Activated naive CD4-positive, alpha-beta T cell treated with anti-CD3 and anti-CD28 coated beads, Interleukin-2, amount 50 U/mL, for 24 hours (primary cell): ENCODE measurements at regions not wholly inside any gene's neighbourhood (a gene's known extent, or its start where the extent isn't known, plus 50 kb on each side); places are given as distances from the start of the nearest gene placed in this dataset.

ENCODE experiments used
- H3K27ac Mint-ChIP-seq: one replicate; pipeline ENCODE4 v1.8.0; 2021; ENCODE audit warnings: mild to moderate bottlenecking, mixed read lengths
- H3K27me3 Mint-ChIP-seq: one replicate; pipeline ENCODE4 v1.8.0; 2021; ENCODE audit warnings: mixed read lengths
- H3K36me3 Mint-ChIP-seq: one replicate; pipeline ENCODE4 v1.8.0; 2021; ENCODE audit warnings: mixed read lengths
- H3K4me1 Mint-ChIP-seq: one replicate; pipeline ENCODE4 v1.8.0; 2021; ENCODE audit warnings: mixed read lengths
- H3K4me3 Mint-ChIP-seq: one replicate; pipeline ENCODE4 v1.8.0; 2021; ENCODE audit warnings: mild to moderate bottlenecking, mixed read lengths
- H3K9me3 Mint-ChIP-seq: one replicate; pipeline ENCODE4 v1.8.0; 2021; ENCODE audit warnings: mixed read lengths

DNA sequence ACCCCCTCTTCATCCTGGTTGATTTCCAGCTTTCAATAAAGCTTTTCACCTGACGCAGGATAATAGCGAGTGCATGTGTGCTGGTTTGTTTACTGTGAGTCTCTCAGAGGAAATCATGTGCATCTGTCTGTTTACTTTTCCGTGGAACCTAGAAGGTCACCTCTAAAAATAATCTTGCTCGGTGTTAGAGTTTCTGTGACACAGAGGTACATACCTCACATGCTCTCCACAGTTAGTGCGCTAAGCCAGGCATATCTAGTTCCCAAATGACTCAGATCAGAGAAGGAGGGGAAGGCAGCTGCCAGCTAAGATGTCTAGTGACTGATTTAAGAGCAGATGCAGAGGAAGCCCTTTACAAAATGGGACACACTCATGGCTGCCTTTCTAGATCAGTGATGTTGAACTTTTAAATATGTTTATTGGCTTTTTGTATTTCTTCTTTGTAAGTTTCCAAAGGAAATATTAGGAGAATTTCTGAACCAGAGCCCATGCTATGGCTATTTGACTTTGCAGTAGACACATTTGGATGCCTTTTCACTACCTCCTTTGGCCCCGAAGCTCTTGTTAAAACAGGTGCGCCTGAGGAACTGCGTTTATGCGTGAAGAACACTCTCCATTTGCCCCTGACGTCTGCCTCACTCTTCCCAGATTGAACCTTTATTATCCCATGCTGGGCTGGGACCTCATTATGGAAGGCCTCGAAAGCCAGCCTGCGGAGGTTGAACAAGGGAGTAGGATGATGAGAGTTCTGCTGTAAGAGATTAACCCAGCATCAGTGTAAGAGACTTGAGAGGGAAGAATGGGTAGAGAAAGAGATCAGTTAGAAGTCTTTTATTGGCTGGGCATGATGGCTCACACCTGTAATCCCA is 145.6 kb downstream of the FAM161A start:
- Mint-ChIP-seq H3K4me1 (no peaks in the 10 kb centered on the region), H3K9me3 (no peaks in the 10 kb centered on the region), H3K27me3 (no peaks in the 10 kb centered on the region), H3K27ac (no peak overlapping the region), H3K4me3 (no peak overlapping the region), H3K36me3 (no peaks in the 10 kb centered on the region)

DNA sequence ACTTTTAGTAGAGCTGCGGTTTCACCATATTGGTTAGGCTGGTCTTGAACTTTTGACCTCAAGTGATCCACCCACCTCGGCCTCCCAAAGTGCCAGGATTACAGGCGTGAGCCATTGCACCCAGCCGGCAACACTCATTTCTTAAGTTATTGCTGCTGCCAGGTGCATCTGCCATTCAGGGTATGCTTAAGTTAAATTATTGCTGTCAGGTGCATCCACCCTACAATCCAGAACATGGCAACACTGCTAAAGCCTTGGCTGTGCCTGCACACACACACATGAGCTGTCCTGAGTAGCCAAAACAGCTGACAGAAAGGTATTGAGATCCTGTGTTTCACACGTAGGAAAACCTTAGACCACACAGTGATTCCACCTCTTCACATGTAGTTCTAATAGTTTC is 148.2 kb downstream of the FAM161A start:
- Mint-ChIP-seq H3K36me3 (no peaks in the 10 kb centered on the region), H3K9me3 (no peaks in the 10 kb centered on the region), H3K4me3 (no peak overlapping the region), H3K27me3 (peaks cover under 1% of the 10 kb centered on the region), H3K4me1 (no peaks in the 10 kb centered on the region), H3K27ac (no peak overlapping the region)

DNA sequence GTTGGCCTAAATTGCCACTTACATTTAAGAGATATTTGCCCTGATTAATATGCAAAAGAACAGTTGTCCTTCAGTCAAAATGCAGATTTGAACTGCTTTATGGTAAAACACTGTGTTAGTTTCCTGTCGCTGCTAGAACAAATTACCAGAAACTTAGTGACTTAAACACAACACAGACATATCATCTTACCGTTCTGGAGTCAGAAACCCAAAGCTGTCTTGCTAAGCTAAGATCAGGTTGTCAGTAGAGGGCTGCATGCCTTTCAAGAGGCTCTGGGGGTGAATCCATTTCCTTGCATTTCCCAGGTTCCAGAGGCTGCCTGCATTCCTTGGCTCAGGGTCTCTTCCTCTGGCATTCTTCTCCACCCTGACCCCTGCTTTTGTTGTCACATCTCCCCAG is 149.5 kb downstream of the FAM161A start:
- Mint-ChIP-seq H3K36me3 (no peaks in the 10 kb centered on the region), H3K4me1 (no peaks in the 10 kb centered on the region), H3K4me3 (no peak overlapping the region), H3K9me3 (no peaks in the 10 kb centered on the region), H3K27me3 (peaks cover 2% of the 10 kb centered on the region), H3K27ac (no peak overlapping the region)

DNA sequence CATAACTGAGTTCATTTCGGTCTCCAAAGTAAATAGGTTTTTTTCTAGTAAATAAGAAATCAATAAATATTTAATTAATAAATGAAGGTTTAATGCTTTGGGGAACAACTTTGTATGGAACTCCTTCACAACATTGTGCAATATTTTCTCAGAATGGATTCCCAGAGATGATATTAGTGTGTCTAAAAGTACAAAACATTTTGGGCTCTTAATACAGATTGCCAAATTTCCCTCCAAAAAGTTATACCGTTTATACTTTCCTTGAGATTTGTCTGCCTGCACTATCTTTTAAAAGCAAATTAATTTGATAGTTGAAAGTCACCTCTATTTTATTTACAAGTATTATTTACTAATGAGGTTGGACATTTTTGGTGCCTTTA is 151.8 kb downstream of the FAM161A start:
- H3K36me3 Mint-ChIP-seq: no peaks in the 10 kb centered on the region
- no peaks in the 10 kb centered on the region for H3K4me1 Mint-ChIP-seq
- peaks cover 2% of the 10 kb centered on the region for H3K27me3 Mint-ChIP-seq
- H3K4me3 Mint-ChIP-seq: no peak overlapping the region
- H3K9me3 Mint-ChIP-seq: no peaks in the 10 kb centered on the region
- no peak overlapping the region for H3K27ac Mint-ChIP-seq

DNA sequence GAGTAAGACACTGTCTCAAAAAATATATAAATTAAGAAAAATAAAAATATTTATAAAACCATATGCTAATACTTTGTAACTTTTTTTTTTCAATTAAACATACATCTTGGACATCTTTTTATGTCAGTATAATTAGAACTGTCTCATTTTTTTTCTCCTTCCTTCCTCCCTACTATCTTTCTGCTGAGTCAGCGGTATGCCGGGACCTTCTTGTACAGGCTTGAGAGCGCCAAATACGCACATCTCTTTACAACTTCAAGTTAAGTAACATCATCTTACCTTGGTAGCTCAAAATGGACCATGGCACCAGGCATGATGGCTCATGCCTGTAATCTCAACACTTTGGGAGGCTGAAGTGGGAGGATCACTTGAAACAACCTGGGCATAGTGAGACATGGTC is 153.4 kb downstream of the FAM161A start:
- H3K4me1 Mint-ChIP-seq: no peaks in the 10 kb centered on the region
- H3K36me3 Mint-ChIP-seq: no peaks in the 10 kb centered on the region
- H3K27me3 Mint-ChIP-seq: peaks cover 2% of the 10 kb centered on the region
- no peak overlapping the region for H3K4me3 Mint-ChIP-seq
- H3K9me3 Mint-ChIP-seq: no peaks in the 10 kb centered on the region
- no peak overlapping the region for H3K27ac Mint-ChIP-seq

DNA sequence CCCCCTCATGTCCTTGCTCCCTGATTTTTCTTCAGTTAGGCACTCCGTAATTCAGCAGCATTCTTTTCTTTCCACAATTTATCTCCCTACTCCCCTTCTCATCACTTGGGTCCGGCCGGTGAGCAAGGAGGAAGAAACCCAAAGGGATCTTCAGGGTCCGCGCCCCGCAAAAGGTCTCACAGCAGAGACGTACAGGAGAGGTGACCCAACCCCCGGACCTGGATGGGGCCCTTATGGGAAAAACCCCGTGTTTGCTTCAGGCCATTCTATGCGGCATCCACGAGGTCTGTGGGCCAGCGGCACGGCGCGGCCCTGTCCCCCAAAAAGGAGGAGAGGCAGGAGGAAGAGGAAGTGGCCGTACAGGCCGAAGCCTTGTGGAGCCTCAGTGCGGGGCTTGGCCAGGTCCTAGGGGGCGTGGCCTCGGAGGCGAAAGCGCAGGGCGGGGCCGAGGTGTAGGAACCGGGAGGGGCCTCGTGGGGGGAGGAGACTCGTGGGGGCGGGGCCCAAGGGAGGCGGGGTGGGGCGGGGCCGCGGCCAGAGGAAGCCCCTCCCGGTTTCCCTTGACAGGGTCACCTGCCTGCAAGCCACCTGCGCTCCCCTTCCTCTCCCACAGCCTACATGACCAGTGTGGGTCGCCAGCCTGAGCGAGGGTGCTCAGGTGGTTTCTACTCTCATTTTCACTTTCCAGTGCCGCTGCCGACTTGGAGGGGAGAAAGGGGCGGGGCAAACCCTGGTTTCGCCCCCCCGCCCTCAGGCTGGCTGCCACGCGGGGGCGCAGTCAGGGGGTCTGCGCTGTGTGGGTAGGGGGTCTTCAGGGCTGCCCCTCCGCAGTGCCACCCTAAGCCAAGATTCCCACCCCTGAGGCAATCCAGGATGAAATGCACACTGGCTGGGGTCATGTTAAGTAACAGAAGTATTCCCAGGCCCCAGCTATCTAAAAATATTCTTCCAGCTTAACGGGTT is 156.4 kb upstream of the XPO1 start:
- Mint-ChIP-seq H3K27me3 (no peaks in the 10 kb centered on the region), H3K4me1 (peaks cover 19% of the 10 kb centered on the region)

DNA sequence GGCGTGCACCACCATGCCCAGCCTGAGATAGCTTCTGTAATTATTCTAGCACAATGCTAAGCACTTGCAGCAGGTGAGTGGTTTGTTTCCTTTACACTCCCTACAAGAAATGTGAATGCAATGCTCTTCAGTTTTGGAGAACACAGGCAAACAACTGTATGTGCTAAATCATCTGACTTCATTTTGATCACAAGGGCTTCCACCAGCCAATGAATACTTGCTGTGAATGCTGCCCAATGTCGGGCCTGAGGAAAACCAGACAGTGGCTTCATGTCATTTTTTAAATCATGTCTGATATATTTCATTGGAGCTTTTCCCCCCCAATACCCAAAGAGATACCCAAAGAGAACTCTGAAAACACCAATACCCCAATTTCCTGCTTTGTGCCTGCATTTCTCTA is 155.6 kb upstream of the XPO1 start:
- peak overlapping the region; percentile 82 for H3K4me3 Mint-ChIP-seq
- H3K27me3 Mint-ChIP-seq: no peaks in the 10 kb centered on the region
- H3K4me1 Mint-ChIP-seq: peaks cover 22% of the 10 kb centered on the region

More for the DNA sequence above, 156.4 kb upstream of the XPO1 start:
- Mint-ChIP-seq H3K36me3 (no peaks in the 10 kb centered on the region), H3K4me3 (peak overlapping the region; percentile 82), H3K9me3 (no peaks in the 10 kb centered on the region), H3K27ac (peak overlapping the region; percentile 48)

DNA sequence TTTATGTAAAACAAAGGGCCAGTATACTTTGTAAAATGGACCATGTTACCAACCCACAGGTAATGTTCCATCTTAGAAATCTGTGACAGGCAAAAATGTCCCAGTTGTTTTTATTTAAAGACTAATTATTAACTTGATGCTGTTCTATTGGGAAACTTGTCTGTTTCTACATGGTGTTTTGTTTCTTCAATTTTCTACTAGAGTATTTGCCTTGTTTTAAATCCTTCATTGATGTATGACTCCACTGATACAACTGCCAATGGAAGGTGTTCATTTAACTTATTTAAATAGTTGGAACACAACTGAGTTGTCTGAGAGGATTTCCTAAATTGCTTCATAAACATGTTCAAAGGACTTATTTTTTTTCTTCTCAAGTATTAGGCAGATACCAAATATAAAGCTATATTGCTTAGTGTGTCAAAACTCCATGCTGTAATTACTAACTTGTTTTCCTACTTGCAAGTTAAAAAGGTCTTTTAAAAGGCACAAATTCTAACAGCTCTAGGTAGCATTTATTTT is 152.0 kb upstream of the XPO1 start:
- H3K36me3 Mint-ChIP-seq: no peaks in the 10 kb centered on the region
- H3K4me1 Mint-ChIP-seq: peaks cover 22% of the 10 kb centered on the region
- no peak overlapping the region for H3K27ac Mint-ChIP-seq
- no peak overlapping the region for H3K4me3 Mint-ChIP-seq
- no peaks in the 10 kb centered on the region for H3K27me3 Mint-ChIP-seq
- no peaks in the 10 kb centered on the region for H3K9me3 Mint-ChIP-seq

More for the DNA sequence above, 155.6 kb upstream of the XPO1 start:
- Mint-ChIP-seq H3K36me3 (no peaks in the 10 kb centered on the region), H3K9me3 (no peaks in the 10 kb centered on the region), H3K27ac (peak overlapping the region; percentile 48)

DNA sequence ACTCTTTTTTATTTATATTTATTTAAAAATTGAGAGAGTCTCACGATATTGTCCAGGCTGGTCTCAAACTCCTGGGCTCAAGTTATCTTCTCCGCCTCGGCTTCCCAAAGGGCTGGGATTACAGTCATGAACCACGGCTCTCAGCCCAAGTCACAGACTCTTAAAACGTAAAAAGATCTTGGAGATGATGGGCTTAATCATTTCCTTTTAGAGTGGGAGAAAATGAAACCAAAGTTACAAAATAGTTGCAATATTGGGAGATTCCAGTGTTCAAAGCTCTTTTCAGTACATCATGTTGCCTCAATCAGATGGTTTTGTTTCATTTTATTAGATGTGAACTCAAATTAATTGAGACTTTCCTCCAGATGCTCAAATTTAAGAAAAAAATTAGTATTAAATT is 151.4 kb upstream of the XPO1 start:
- H3K27ac Mint-ChIP-seq: no peak overlapping the region
- H3K4me3 Mint-ChIP-seq: no peak overlapping the region
- no peaks in the 10 kb centered on the region for H3K36me3 Mint-ChIP-seq
- H3K27me3 Mint-ChIP-seq: no peaks in the 10 kb centered on the region
- no peaks in the 10 kb centered on the region for H3K9me3 Mint-ChIP-seq
- H3K4me1 Mint-ChIP-seq: peaks cover 22% of the 10 kb centered on the region

DNA sequence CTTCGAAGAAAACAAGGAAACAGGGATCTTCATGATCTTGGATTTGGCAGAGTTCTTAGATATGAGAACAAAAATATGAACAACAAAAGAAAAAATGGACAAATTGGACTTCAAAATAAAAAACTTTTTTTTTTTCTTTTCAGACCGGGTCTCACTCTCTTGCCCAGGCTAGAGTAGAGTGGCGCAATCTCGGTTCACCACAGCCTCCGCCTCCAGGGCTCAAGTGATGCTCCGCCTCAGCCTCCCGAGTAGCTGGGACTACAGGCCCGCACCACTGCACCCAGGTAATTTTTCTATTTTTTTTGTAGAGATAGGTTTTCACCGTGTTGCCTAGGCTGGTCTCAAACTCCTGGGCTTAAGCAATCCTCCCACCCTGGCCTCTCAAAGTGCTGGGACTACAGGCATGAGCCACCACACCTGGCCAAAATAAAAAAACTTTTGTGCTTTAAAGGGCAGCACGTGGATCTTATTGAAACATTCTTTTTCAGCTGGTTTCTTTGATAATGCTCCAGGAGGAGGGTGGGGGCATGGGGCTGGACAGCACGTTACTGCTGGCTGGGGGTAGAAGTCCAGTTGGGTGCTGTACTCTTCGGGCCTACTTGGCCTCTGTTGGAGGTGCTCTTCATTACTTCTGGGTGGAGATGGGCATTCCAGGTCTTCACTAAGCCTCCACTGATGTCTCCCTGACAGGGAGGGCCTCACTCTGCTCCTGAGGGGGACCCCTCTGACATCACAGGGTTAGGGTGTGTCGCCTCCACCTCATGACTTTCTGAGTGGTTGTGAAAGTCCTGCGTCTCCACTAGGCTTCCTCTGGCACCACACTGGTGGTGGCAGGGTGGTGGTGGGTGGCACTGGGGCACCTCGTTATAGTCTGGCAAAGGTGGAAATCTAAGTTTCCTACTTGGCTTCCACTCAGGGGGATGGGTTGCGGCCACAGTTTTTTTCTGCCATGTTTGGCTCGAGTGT is 150.5 kb upstream of the XPO1 start:
- Mint-ChIP-seq H3K4me3 (no peak overlapping the region), H3K9me3 (no peaks in the 10 kb centered on the region), H3K27me3 (no peaks in the 10 kb centered on the region), H3K36me3 (no peaks in the 10 kb centered on the region), H3K4me1 (peaks cover 15% of the 10 kb centered on the region), H3K27ac (peak overlapping the region; percentile 68)

DNA sequence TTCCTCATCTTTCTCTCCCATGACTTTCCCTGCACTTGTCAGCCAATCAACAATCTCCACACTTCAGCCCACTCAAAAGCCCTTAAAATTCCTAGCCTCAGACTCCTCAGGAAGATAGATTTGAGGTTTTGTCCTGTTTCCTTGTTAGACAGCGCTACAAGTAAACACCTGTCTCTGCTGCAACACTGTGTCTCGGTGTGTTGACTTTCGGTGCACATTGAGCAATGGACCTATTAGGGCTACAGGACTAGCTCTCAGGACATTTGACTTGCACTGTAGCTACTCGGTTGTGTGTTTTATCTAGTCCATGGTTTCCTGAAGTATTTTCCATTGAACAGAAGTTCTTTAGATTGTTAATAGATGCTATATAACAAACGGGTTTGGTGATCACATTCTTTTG is 140.9 kb upstream of the XPO1 start:
- H3K4me1 Mint-ChIP-seq: no peaks in the 10 kb centered on the region
- peaks cover 1% of the 10 kb centered on the region for H3K27me3 Mint-ChIP-seq
- peaks cover 8% of the 10 kb centered on the region for H3K36me3 Mint-ChIP-seq
- H3K27ac Mint-ChIP-seq: no peak overlapping the region
- H3K9me3 Mint-ChIP-seq: peaks cover 20% of the 10 kb centered on the region
- H3K4me3 Mint-ChIP-seq: no peak overlapping the region

DNA sequence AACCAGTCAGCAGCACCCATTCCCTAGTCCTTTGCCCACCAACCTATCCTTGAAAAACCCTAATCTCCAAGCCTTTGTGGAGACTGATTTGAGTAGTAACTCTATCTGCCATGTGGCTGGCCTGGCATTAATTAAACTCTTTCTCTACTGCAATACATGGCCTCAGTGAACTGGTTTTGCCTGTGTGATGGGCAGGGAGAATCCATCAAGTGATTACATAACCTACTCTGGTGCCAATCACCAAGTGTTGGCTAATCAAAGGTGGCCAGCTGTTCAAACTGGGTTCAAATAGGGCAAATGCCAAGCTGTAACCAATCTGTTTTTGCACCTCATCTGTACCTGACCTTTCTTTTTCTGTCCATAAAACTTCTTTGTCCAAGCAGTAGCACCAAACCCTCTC is 139.8 kb upstream of the XPO1 start:
- peaks cover 21% of the 10 kb centered on the region for H3K9me3 Mint-ChIP-seq
- H3K36me3 Mint-ChIP-seq: peaks cover 9% of the 10 kb centered on the region
- no peaks in the 10 kb centered on the region for H3K27me3 Mint-ChIP-seq
- H3K4me1 Mint-ChIP-seq: no peaks in the 10 kb centered on the region
- H3K4me3 Mint-ChIP-seq: no peak overlapping the region
- H3K27ac Mint-ChIP-seq: no peak overlapping the region

DNA sequence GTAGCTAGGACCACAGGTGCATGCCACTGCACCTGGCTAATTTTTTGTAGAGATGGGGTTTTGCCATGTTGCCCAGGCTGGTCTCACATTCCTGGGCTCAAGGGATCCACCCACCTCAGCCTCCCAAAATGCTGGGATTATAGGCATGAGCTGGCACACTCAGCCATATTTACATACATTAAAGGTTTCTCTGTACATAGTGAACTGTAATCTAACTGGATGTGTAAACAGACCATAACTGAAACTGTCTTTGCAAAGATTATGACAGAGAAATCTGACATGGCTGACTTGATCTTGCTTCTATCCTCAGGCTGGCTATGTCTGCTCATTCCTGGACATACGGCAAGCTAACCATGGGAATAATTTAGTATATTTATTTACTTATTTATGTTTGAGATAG is 139.2 kb upstream of the XPO1 start:
- H3K9me3 Mint-ChIP-seq: peaks cover 21% of the 10 kb centered on the region
- no peak overlapping the region for H3K27ac Mint-ChIP-seq
- H3K36me3 Mint-ChIP-seq: peaks cover 9% of the 10 kb centered on the region
- no peaks in the 10 kb centered on the region for H3K27me3 Mint-ChIP-seq
- no peak overlapping the region for H3K4me3 Mint-ChIP-seq
- no peaks in the 10 kb centered on the region for H3K4me1 Mint-ChIP-seq

DNA sequence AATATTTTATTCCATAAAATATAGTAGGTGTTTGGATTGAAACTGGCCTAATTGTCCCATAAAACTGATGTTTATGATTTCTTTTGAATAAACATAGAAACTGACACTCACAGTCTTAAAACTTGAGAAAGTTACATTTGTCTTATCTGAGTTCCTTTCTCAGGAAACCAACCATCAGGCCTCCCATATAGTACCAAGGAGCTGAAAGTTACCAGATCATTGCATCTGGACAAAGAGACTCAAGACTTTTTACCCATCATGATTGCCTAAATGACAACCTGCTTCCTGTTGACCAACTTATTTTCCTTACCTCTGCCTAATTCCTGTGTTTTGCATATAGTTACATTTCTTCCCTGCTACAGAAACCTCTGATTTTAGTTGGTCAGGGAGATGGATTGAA is 137.0 kb upstream of the XPO1 start:
- H3K9me3 Mint-ChIP-seq: peaks cover 21% of the 10 kb centered on the region

More for the DNA sequence above, 137.0 kb upstream of the XPO1 start:
- no peak overlapping the region for H3K4me3 Mint-ChIP-seq
- no peak overlapping the region for H3K27ac Mint-ChIP-seq
- H3K4me1 Mint-ChIP-seq: peaks cover 19% of the 10 kb centered on the region
- no peaks in the 10 kb centered on the region for H3K27me3 Mint-ChIP-seq
- H3K36me3 Mint-ChIP-seq: peaks cover 12% of the 10 kb centered on the region
